ENCODE measurements at regions not wholly inside any gene's neighbourhood (a gene's known extent, or its start where the extent isn't known, plus 50 kb on each side); places are given as distances from the start of the nearest gene placed in this dataset.

- CTCF ChIA-PET = no interaction called here
- peak in 1 of 2 experiments; percentile 49 for DNase-seq
- Histone ChIP-seq H3K4me1 (replicated peaks; ENCODE audit: insufficient read depth) (0 out of 2 replicates have a peak, but pooled peaks cover 4% of the 10 kb centered on the region), H4K20me1 (ENCODE audit: insufficient read depth) (no peaks in the 10 kb centered on the region), H3K4me3 (no peak overlapping the region), H3K4me2 (no peak overlapping the region), H3K27me3 (ENCODE audit: insufficient read depth, low read depth) (no peaks in the 10 kb centered on the region), H3K79me2 (ENCODE audit: low read depth) (no peaks in the 10 kb centered on the region), H3F3A (ENCODE audit: insufficient read depth, low read depth) (no peaks in the 10 kb centered on the region), H3K36me3 (ENCODE audit: low read depth) (no peaks in the 10 kb centered on the region), H3K9me2 (ENCODE audit: insufficient read depth) (no peaks in the 10 kb centered on the region), H2AFZ (no peak overlapping the region), H3K9me3 (ENCODE audit: insufficient read depth, low read depth) (no peaks in the 10 kb centered on the region), H3K27ac (no peak overlapping the region)
- POLR2A ChIA-PET (ENCODE audit: unreplicated experiment) = no interaction called here
- no peak for TF ChIP-seq EZH2 (IDR thresholded peaks at IDR 0.05; ENCODE audit: low read depth)
- TF ChIP-seq CTCF (conservative IDR thresholded peaks at IDR 0.05) = no peak
- intact Hi-C loops (cut with micrococcal nuclease; ENCODE audit: unreplicated experiment) = no loop called here
- BruUV-seq (replicated peaks) = no TSS peak
Observed at GRCh38 chr6:99114769-99115406, 167.1 kb upstream of the FBXL4 start.

GRCh38 chr6:99111590-99111989, 163.8 kb upstream of the FBXL4 start:
- CTCF ChIA-PET = interaction anchor here (0.6 kb wide), 1 partner anchor 1304 kb away, joined by 4 read pairs; no protein-coding TSS in a partner anchor

GRCh38 chr6:99110029-99110428, 162.3 kb upstream of the FBXL4 start:
- H3K4me3 ChIP-seq = no peak overlapping the region
- no peaks in the 10 kb centered on the region for H3K79me2 ChIP-seq (ENCODE audit: low read depth)
- intact Hi-C loops (cut with micrococcal nuclease; ENCODE audit: unreplicated experiment) = no loop called here
- ChIA-PET CTCF (no interaction called here), POLR2A (ENCODE audit: unreplicated experiment) (no interaction called here)
- H3K4me2 ChIP-seq = no peak overlapping the region
- 0 out of 2 replicates have a peak, but pooled peaks cover 2% of the 10 kb centered on the region for H3K9me3 ChIP-seq (ENCODE audit: insufficient read depth, low read depth)
- H3K9me2 ChIP-seq (ENCODE audit: insufficient read depth) = no peaks in the 10 kb centered on the region
- H2AFZ ChIP-seq = no peak overlapping the region
- no peak overlapping the region for H3K27ac ChIP-seq
- no peaks in the 10 kb centered on the region for H3K36me3 ChIP-seq (ENCODE audit: low read depth)
- TF ChIP-seq CTCF (conservative IDR thresholded peaks at IDR 0.05) (no peak), EZH2 (IDR thresholded peaks at IDR 0.05; ENCODE audit: low read depth) (no peak)
- H3K27me3 ChIP-seq (ENCODE audit: insufficient read depth, low read depth) = no peaks in the 10 kb centered on the region
- H4K20me1 ChIP-seq (ENCODE audit: insufficient read depth) = no peaks in the 10 kb centered on the region
- no peak for DNase-seq
- H3K4me1 ChIP-seq (replicated peaks; ENCODE audit: insufficient read depth) = 0 out of 2 replicates have a peak, but pooled peaks cover 2% of the 10 kb centered on the region
- BruUV-seq (replicated peaks) = no TSS peak
- H3F3A ChIP-seq (ENCODE audit: insufficient read depth, low read depth) = no peaks in the 10 kb centered on the region

More at GRCh38 chr6:99111590-99111989, 163.8 kb upstream of the FBXL4 start:
- no TSS peak for BruUV-seq (replicated peaks)
- intact Hi-C loops (cut with micrococcal nuclease; ENCODE audit: unreplicated experiment) = no loop called here
- H3K4me2 ChIP-seq = no peak overlapping the region
- H3K79me2 ChIP-seq (ENCODE audit: low read depth) = no peaks in the 10 kb centered on the region
- POLR2A ChIA-PET (ENCODE audit: unreplicated experiment) = no interaction called here
- no peaks in the 10 kb centered on the region for H3K27me3 ChIP-seq (ENCODE audit: insufficient read depth, low read depth)
- H3K36me3 ChIP-seq (ENCODE audit: low read depth) = no peaks in the 10 kb centered on the region
- H3K9me3 ChIP-seq (ENCODE audit: insufficient read depth, low read depth) = 0 out of 2 replicates have a peak, but pooled peaks cover 2% of the 10 kb centered on the region
- H4K20me1 ChIP-seq (ENCODE audit: insufficient read depth) = no peaks in the 10 kb centered on the region
- no peak overlapping the region for H3K27ac ChIP-seq
- no peak for DNase-seq
- H3K4me1 ChIP-seq (replicated peaks; ENCODE audit: insufficient read depth) = 0 out of 2 replicates have a peak, but pooled peaks cover 4% of the 10 kb centered on the region
- H3K9me2 ChIP-seq (ENCODE audit: insufficient read depth) = no peaks in the 10 kb centered on the region
- no peak overlapping the region for H3K4me3 ChIP-seq
- TF ChIP-seq EZH2 (IDR thresholded peaks at IDR 0.05; ENCODE audit: low read depth) = no peak
- TF ChIP-seq CTCF (conservative IDR thresholded peaks at IDR 0.05) = no peak
- H2AFZ ChIP-seq = no peak overlapping the region
- no peaks in the 10 kb centered on the region for H3F3A ChIP-seq (ENCODE audit: insufficient read depth, low read depth)

All from PC-9 (cell line).